ENCODE measurements at regions not wholly inside any gene's neighbourhood (a gene's known extent, or its start where the extent isn't known, plus 50 kb on each side); places are given as distances from the start of the nearest gene placed in this dataset.

DNA sequence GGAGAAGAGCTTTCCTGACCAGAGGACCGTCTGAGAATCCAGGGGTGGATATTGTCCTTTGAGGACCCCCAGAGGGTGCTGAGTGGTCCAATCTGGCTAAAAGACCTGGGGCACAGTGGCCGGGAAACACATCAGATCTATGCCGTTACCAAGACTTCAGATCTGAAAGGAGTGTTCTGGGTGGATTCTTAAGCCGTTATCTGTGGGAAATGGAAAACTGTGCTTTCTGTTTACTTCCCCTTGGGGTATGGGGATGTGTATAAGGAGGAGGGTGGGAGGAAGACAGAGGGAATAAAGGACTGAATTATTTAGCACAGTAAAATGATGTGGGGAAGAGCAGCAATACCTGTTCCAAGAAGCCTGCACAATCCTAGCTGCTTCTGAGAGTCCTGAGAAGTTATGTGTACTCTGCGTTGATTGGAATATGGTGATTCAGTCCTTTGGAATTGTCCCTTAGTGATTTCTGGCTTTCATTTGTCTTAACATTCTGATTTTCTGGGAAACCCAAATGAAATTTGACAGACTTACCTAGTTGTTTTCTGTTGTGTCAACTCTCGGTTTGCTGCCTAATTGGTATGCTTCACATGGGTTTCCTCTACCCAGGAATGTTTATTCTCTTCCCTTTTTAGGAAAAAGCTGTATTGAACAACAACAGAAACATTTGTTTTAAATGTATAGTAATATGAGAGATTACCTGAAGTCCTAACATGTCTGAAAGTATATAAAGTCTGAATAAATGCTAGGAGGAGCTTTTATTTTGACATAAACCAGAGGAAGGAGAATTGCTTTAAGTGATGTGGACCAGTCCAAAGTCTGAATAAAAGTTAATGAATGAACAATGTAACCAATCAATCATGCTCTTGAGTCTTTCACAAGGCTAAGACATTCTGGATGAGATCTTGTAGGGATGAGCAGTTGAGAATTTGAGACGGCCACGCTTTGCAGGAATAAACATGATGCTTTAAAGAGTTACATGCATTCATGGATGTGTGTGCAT lies 427.1 kb upstream of the C2CD4B start:
- DNase-seq: no peak

DNA sequence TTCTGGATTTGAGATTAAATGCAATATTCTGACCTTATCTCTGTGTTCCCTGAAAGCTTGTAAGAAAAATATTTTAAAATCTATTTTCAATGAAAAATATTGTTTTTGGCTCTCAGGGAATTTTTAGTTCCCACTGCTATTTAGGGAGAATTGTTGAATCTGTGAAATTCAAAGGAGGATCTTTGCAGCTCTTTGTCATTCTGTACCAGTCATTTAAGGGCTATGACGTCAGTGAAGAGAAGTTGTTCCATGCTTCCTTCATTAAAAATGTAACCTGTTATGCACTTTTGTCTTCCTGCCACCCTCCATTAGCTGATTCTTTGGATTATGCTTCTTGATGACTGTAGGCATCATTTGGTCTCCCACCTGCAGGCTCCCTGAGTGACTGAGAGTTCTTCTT lies 427.8 kb upstream of the C2CD4B start:
- DNase-seq: no peak

DNA sequence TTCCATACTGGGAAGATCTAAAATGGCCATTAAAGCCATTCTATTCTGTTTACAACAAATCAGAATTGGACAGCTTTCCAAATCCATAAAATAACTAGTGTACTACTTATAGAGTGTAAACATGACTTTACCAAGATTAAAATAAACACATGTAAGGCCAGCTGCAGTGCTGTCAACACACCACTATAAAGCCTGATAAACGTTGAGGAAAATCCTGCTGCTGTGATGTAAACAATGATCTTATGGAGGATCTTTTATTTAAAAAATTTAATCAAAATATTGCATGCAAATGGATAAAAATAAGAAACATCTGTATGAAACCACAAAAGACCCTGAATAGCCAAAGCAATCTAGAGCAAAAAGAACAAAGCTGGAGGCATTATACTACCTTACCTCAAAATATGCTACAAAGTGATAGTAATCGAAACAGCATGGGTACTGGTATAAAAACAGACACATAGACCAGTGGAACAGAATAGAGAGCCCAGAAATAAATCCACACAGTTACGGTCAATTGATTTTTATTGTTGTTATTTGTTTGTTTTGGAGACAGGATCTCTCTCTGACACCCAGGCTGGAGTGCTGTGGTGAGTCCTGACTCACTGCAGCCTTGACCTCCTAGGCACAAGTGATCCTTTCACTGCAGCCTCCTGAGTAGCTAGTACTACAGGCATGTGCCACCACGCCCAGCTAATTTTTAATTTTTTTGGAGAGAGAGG lies 428.8 kb upstream of the C2CD4B start:
- no peak for DNase-seq

DNA sequence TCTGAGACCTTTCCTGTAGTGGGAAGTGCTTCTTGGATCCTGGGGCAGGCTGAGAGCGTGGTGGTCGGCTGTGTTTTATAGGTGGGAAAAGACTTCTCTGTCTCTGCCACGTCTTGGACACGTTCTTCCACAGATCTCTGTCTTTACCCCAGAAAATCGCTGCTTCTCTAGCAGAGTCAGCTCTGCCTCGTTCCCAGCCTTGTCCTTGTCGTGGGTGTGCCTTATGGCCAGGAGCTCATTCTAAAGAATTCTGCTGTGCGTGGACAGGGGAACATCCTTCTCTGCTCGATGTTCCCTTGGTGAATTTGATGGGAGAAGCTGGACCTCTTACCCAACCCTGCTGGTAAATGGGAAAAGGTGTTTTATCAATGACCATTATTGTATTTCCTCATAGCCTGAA lies 433.1 kb upstream of the C2CD4B start:
- no peak for DNase-seq

DNA sequence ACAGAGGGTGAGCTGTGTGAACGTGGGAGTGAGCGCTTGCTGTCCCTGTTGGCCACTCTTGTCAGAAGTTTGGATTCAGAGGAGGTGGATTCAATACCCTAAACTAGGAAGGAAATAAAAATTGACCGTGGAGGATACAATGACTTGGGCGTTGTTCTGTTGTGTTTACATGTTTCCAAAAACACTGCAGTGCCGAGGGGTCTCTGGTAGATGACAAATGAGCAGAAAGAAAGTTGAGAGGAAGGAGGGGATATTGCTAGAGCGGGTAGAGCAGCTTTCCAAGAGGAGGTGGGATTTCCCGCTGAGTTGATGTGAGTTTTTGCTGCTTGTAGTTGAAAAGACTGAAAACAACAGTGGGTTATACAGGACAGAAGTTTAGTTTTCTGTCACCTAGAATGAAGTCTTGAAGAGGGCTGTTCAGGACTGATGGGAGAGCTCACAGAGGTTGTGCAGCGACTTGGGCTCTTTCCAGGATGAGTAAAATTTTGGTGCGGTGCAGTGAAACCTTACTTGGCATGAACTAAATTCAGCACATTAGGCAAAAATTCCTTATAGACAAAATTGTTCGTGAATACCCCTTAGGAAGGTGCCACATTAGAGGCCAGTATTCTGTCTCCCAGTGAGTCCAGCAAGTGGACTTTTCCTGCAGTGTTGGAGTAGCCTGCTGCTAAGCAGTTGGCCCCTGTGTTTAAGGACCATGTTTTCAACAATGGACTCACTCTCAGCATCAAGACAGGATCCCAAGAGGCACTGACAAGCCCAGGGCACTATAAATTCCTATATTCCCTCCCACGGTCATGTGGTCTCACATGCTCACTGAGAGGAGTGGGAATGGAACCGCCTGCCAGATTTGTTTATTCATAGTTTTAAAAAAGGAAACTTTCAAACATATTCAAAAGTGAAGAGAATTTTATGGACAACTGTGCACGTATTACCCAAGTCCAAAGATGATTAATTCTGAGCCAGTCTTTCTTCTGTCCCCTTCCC lies 435.0 kb upstream of the C2CD4B start:
- no peak for DNase-seq

DNA sequence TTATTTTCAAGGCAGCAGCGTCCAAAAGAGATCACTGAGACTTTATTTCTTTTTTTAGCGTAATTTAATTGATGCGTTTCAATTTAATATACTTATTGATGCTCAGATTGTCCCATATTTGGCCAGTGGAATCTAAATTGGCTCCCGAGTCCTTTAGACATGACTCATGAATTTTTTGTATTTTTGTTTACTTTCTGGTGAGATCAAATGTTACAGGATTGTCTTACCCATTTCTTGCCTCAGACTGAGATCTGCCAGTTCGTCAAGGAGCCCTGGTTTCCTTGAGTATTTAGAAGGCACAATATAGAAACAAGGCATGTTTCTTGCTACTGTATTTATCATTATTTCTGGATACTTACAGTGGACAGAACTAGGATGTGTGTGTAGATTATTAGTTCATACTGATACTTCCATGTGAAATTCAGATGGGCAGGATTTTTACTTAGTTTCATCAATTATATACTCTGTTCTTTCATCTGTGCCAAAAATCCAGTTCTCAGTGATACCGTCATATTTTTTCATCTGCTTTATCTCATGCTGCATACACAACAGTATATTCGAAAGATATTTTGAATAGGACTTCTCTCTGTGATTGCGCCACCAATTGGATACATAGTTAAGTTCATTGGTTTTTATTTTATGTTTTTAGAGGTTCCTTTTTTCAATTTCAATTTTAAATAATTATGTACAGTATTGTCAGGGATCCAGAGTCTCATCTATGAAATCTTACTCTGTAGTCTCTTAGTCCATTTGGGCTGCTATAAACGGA lies 436.9 kb upstream of the C2CD4B start:
- no peak for DNase-seq

DNA sequence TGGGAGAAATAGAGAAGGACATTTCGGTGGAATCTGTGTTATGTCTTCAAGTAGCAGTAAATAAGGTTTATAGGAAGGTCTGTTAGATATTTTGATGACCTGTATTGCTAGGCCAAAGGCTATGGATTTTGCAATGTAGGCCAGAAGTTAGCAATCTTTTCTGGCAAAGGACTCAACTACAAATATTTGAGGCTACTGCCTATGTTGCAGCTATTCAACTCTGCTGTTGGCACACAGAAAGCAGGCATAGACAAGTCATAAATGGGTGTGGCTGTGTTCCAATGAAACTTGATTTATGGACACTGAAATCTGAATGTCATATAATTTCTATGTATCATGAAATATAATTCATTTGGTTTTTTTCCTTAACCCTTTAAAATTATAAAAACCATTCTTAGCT lies 438.7 kb upstream of the C2CD4B start:
- no peak for DNase-seq

DNA sequence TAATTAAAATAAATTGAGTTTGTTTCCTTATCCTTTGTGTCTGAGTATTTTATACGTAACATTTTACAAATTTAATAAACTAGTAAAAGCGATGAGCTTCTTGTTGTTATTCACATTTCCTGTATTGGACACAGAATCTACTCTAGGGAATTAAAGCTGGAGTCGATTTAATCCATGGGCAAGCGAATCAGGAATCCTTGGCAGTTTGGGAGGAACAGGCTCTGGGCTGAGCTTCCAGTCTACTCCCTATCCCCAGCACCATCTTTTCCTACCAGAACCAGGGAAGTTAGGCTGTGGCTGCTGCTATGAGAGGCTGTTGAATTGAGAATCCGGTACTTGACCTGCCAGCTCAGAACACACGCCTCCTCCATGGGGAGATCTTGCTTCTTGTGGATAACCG lies 437.3 kb upstream of the TPM1 start:
- no peak for DNase-seq

DNA sequence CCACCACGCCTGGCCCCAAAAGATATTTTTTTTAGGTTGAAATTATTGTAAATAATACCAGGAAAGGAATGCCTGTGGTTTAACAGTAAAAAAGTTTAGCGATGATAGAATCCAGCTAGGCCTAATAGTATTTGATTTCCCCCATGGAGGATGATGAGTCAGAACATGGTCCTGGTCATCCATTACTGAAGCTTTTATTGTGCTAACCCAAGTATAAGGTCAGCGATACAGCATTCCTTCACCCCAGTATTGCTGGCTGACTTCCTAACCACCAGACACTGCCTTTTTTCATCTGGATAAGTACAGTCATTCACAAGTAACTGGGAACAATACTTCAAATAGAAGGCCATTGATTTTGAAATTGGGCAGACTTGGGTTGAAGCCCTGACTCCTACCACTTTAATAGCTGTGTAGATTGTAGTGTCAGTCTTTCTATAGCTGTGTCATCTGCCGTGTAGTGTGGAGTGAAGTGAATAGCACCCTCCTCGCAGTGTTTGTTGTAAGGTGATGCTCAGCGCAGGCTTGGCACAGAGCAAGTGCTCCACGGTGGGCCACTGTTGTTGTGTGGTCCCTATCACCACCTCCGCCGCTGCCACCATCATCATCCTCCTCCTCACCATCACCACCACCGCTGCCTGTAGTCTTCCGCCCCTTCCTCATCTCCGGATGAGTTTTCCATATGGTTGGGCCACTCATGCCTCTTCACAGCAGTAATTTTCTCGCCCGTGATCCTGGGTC lies 436.0 kb upstream of the TPM1 start:
- DNase-seq: no peak

DNA sequence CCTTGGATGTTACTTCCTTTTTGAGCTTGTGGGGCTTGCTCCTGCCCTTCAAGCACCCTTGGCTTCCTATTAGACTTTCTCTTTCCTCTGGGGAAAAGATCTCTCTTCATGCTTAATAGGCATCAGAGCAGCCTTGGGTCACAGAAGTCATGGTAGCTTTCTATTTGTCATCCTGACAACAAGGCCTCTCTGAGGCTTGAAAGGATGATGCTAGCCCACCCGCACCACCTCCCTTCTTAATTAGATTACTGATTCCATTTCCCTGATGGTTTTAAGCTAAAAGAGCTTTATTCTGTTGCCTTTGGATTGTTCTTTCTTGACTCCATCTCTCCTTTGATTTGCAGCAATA lies 435.5 kb upstream of the TPM1 start:
- DNase-seq: no peak

DNA sequence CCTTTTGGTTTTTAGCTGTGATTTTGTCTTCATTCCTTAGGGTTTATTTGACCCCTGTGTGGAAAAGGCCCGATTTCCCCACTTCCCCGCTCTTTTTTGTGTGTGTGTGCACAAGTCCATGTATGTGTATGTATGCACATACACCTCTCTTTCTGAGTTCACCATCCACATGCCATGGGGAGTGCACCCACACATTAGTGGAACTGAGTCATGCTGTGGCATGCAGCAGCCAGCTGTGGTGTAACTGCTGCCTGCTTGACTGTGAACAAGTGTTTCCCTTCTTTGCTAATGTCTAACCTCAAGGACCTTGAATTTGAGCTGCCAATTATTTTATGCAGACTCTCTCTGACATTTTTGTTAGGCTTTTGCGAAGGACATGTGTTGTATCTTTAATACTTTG lies 434.9 kb upstream of the TPM1 start:
- no peak for DNase-seq

DNA sequence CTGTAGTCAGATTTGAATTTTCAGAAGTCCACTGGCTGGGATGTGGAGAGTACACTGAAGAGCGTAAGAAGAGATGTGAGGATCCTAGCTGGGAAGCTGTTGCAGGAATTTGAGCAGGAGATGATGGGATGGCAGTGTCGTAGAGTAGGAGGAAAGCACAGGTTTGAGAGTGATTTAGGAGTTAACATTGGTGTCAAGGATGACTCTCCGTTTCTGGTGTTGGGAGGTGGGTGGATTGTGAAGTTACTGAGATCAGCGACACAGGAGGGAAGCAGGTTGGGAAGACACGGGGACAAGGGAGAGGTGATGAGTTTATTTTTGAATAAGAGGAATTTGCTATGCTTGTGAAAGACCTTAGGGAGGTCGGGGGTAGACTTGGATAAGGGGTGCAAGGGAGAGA lies 434.2 kb upstream of the TPM1 start:
- no peak for DNase-seq

DNA sequence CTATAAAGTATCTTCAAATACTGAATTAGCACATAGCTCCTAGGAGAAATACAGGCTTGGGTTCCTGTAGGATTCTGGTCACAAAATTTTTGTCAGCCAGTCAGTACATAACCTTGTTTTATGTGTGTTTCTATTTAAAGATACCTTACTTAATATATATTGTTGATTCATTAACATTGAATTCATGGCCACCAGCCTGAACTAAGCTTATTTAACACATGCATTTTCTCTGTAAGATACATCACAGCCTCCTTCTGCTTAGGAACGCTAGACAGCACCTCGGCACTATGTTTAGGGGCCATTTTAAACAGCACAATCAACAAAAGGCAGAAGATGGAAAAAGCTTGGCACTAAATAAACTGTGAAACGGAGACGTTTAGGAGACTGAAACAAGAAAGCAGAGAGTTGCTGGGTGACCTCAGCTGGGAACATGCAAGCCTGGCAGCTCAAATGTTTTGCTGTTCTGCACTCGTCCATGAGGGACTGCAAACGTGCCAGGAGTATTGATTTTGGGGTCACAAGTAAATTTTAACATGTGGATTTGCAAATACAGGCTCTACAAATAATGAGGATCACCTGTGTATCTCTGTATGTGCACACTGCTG lies 432.2 kb upstream of the TPM1 start:
- DNase-seq: no peak

DNA sequence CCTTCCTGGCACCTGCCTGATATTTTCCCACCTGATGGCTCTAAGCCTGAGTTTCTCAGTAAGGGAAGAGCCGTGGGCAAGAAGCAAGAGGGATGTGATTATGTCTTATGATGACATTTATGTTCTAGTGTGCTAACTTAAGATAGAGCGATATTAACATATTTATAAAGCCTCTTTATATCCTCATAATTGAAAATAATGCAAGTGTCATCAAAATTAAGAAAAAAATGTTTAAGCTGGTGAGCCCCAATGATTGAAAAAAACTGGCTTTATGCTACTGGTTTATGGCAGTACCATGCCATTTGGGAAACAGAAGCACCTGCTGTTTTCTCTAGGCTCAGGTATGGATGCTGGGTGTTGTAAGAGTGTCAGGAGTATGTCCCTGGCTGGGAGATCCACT lies 431.5 kb upstream of the TPM1 start:
- DNase-seq: no peak

DNA sequence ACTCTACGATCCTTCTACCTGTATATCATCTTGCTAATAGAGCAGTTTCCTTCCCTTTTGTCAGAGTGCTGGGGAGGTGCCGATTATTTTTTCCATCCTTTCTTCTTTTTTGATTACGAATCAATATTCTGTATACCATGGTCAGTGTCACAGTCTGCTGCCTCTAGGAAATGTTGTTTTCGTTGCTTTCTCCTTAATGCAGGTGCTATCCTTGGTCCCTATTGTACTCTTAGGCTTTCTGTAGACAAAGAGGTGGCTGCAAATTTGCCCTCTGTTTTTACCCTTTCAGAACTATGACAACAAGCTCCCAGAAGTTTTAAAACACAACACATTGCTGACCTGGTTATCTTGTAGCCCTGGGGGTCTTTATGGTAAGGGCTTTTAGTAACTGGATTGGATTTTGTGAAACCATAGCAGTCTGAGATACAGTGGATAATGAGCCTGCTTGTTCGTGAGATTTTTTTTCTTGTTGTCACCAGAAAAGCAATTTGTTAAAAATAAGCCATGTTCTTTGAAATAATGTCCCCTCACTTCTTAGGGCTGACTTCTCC lies 430.3 kb upstream of the TPM1 start:
- no peak for DNase-seq

DNA sequence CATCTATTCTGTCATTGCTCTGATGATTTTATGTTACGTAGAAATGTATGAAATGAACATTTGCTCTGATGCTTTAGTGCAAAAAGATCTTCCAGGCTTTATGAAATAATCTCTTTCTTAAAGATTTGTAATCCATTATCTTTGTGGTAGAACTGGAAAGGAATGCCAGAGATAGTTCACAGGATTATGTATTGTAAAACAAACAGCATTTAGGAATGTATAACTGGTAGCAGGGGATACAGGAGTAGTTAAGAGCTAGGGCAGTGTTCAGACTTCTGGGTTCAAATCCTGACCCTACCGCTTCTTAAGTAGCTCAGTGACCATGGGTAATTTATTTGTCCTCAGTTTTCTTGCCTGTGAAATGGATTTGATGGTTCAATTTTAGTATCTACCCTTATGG lies 429.8 kb upstream of the TPM1 start:
- DNase-seq: no peak

DNA sequence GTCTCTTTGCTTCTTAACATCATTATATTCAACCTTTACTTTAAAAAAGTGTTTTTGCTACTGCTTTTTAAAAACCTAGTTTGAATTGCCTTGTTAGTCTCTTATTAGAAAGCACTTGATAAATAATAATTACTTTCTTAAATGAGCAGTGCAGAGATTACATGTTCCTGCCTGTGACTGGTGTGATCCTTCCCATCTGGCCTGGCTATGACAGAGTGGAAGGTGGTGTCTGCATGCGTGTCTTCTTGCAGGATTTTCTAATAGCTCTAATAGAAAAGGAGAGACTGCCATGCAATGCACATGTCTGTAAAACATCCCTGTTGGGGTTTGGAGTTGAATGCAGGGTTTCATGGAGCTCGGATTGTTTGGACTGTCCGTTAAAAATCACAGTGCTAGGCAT lies 425.8 kb upstream of the TPM1 start:
- DNase-seq: no peak

DNA sequence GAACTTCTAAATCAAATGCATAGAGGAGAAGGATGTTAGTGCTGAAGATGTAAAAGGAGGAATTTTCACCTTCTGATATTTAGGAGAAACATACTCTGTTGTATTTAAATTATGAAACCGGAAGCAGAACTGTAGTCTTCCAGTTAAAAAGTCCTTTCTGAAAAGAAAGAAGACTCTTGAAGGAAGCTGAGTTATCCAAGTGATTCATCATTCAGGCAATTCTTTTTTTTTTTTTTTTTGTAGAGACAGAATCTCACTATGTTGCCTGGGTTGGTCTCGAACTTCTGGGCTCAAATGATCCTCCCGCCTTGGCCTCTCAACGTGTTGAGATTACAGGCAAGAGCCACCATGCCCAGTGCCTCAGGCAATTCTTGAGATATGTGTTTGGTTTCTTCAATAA lies 424.8 kb upstream of the TPM1 start:
- DNase-seq: no peak

DNA sequence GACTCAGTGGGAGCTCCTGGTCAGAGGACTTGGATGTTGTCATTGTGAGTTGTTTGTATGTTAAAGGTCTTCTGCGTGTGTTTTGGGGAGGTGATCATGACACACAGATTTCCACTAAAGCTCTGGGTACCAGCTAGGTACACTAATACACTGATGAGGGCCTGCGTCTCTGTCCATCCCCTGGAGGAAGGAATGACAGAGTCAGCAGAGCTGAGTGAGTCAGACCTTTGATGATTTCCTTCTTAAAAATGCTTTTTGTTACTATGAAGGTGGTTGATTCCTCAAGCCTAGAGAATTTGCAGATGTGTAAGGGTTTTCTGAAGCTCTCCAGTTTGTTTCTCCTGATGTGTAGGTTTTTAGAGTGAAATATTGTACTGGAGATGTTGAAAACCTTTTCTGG lies 424.1 kb upstream of the TPM1 start:
- no peak for DNase-seq

DNA sequence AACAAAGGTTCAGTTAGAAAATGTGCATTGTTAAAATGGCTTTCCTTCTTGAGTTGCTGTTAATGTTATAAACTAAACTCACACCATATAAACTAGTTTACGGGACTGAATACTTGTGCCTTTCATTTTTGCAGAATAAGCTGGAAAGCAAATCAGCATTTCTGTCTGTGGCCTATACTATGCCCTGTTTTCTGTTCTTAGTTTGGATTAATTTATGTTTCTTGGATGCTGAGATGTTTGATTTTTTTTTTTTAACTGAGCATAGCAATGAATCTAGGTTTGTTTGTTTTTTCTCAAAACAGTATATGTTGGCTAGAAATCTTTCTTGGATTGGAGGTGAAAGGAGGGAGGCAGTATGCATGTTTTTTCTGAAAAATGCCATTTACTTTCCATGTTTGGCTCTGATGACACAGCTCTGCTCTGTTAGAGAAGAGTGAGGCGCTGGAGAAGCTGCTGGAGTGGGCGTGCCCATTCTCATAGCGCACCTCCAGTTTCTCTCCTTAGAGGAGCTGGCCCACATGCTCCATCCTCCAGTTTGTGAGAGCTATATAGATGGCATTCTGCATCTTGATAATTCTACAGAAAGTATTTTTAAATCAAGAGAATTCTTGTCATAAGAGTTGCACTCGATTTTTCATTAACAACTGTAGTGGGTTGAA lies 423.6 kb upstream of the TPM1 start:
- no peak for DNase-seq

Measured in activated naive CD4-positive, alpha-beta T cell treated with anti-CD3 and anti-CD28 coated beads, Interleukin-2, amount 50 U/mL, for 16 hours (primary cell).